Right lung (tissue), 2 donors: ENCODE measurements at regions not wholly inside any gene's neighbourhood (a gene's known extent, or its start where the extent isn't known, plus 50 kb on each side); places are given as distances from the start of the nearest gene placed in this dataset.
"Not testable (repeated sequence)": the region's sequence is repeated elsewhere in the genome, so short reads cannot be mapped to it uniquely, and the experiment has no call there.

ENCODE experiments used
- DNase-seq, 2 donors: peaks; one replicate each; pipeline ENCODE4 v3.0.0-alpha.2; 2013

- DNase-seq = no peak
Measured at GRCh38 chr10:7108141-7108540, 302.7 kb downstream of the SFMBT2 start.

GRCh38 chr10:7107285-7107684 lies 303.5 kb downstream of the SFMBT2 start:
- no peak for DNase-seq

DNA sequence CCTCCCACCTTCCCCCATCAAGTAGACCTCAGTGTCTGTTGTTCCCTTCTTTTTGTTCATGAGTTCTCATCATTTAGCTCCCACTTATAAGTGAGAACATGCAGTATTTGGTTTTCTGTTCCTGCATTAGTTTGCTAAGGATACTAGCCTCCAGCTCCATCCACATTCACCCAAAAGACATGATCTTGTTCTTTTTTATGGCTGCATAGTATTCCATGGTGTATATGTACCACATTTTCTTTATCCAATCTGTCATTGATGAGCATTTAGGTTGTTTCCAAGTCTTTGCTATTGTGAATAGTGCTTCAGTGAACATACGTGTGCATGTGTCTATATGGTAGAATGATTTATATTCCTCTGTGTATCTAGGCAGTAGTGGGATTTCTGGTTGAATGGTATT lies 306.5 kb downstream of the SFMBT2 start:
- DNase-seq = not testable (repeated sequence)

DNA sequence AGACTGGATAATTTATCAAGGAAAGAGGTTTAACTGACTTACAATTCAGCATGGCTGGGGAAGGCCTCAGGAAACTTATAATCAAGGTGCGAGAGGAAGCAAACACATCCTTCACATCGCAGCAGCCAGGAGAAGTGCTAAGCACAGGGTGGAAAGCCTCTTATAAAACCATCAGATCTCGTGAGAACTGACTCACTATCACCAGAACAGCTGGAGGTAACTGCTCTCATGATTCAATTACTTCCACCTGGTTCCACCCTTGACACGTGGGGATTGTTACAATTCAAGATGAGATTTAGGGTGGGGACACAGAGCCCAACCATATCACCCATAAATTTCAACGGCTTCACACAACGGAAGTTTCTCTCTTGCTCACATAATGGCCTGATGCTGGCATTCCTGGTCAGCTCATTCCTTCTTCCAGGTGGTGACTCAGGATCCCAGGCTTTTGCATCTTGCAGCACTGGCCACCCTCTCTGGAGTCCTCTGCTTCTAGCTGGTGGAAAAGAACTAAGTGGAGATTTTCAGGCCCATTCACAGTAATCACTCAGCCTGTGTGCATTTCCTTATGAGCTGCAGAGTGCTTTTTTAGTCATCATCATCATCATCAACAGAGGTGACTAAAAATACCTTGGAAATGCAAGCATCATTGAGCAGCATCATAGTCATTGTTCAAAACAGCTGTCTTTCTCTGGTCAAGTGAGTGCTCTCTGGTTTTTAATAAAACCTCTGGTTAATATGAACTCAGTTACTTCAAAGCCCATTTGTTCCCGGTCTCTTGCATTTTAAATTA lies 308.1 kb downstream of the SFMBT2 start:
- no peak for DNase-seq

- DNase-seq = peak; percentile 84 to 89
Measured at GRCh38 chr10:7102084-7102483, 308.8 kb downstream of the SFMBT2 start.

GRCh38 chr10:7101451-7101850 lies 309.4 kb downstream of the SFMBT2 start:
- DNase-seq = no peak

- no peak for DNase-seq
Measured at GRCh38 chr10:7100032-7100702, 310.7 kb downstream of the SFMBT2 start.

GRCh38 chr10:7098160-7098762 lies 312.6 kb downstream of the SFMBT2 start:
- DNase-seq = no peak

DNA sequence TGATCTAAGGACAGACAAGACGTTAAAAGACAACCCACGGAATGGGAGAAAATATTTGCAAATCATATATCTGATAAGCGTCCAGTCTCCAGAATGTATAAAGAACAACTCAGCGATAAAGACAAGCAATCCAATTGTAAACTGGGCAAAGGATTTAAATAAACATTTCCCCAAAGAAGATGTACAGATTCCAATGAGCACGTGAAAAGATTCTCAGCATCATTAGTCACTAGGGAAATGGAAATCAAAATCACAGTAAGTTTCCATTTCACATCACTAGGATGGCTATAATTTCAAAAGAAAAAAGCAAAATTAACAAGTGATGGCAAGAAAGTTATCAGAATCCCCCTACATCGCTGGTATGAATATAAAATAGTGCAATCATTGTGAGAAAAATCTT lies 316.1 kb downstream of the SFMBT2 start:
- DNase-seq = no peak

DNA sequence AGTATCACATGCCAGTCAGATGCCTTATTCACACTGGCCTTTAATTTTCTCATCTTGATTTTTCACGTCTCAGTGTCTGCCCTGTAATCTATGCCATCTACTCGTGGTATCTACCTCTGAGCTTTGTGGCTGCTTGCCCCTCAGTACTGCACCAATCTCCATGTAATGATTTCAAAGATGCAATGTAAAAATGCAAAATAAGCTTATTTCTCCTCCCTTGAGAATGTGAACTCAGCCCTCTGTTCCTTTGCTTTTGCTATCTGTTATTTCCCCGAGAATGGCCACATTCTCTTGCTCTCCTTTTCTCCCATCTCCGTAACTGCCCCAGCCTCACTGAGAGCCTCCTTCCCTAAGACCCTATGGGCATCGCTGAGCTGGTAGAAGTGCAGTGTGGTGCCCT lies 317.5 kb downstream of the SFMBT2 start:
- no peak for DNase-seq

- DNase-seq = no peak
Measured at GRCh38 chr10:7092603-7093002, 318.2 kb downstream of the SFMBT2 start.

DNA sequence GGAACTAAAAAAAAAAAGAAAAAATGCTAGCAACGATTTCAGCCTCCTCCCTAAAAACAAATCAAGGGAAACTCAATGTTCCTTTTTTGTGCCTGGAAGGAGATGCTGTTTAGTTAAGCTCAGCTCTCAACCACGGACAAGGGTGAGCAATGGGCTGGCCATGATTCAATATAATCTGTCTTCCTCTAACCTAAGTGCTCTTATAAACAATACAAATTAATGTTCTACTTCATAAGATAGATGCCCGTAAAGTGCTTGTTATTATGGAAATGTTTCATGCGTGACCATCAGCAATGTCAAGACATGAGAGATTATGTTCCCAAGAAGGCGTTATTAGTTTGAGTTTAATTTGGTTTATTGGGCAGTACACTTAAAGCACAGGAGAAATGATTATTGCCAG lies 320.3 kb downstream of the SFMBT2 start:
- no peak for DNase-seq

GRCh38 chr10:7085913-7086589 lies 324.8 kb downstream of the SFMBT2 start:
- DNase-seq = no peak

- no peak for DNase-seq
Measured at GRCh38 chr10:7085147-7085912, 325.5 kb downstream of the SFMBT2 start.

GRCh38 chr10:7084280-7085005 lies 326.4 kb downstream of the SFMBT2 start:
- DNase-seq = no peak

DNA sequence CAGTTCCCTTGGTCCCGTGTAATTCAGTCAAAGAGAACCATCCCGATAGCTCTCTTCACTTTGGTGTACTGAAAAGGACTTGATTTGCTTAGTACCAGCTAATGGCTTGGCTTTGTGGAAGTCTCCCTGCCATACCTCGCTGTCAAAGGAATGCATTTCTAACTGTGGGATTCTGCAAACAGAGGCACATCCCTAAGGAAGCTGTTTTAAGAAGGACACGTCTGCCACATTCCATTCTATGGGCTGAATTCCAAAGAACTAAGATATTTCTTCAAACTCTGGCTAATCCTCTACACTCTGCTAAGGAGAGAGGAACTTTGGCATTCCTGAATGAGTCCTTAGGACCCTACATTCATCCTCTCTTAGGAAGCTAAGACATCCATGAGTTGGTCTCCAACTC lies 327.9 kb downstream of the SFMBT2 start:
- no peak for DNase-seq

- DNase-seq = no peak
Measured at GRCh38 chr10:7077880-7078279, 333.0 kb downstream of the SFMBT2 start.

GRCh38 chr10:7075851-7076250 lies 335.0 kb downstream of the SFMBT2 start:
- no peak for DNase-seq

GRCh38 chr10:7075110-7075509 lies 335.7 kb downstream of the SFMBT2 start:
- DNase-seq = no peak

DNA sequence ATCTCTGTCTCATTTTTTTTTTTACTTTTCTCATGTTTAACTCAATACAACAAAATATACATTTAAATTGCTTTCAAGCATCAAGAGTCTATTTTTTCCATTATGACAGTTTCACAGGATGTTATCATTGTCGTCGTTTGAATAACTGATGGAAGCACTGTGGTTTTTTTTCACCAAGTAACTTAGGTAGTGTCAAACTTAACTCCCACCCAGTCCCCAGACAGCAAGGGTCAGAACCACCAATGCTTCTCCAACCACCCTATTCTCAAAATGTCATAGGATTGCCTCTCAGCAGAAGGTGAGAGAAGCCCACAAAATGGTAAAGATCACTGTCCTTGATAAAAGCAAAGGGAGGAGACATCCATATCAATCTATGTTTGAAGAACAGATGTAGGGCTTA lies 339.4 kb downstream of the SFMBT2 start:
- no peak for DNase-seq

GRCh38 chr10:7070950-7071349 lies 339.9 kb downstream of the SFMBT2 start:
- no peak for DNase-seq
